K562 (cell line): ENCODE measurements at regions not wholly inside any gene's neighbourhood (a gene's known extent, or its start where the extent isn't known, plus 50 kb on each side); places are given as distances from the start of the nearest gene placed in this dataset.

Experiments used
- ATAC-seq: fragments of 200-7000 bp; cut with Tn5 transposase; 3 replicates; pipeline ENCODE4 v1.9.1; 2020; ENCODE audit warnings: moderate library complexity
- BruUV-seq: library from RNA; stranded (reverse); fragments of 400-500 nt; replicated peaks from 2 replicates; lab custom pipeline; 2021; lab: Mats Ljungman, UMichigan
- CTCF ChIA-PET: fragments of 300-600 bp; formaldehyde crosslinking; extraction: SDS; loops from one replicate; lab custom pipeline; 2021; ENCODE audit warnings: low intra/inter-chr PET ratio; lab: Yijun Ruan, JAX
- POLR2A ChIA-PET: fragments of 300-600, 350-650 bp; sonication (Branson Sonifier 250); formaldehyde crosslinking; extraction: SDS; loops from one replicate; lab custom pipeline; 2021; ENCODE audit warnings: antibody characterized with exemption, inconsistent platforms; lab: Yijun Ruan, JAX
- DNase-seq, 4 experiments: peaks; one replicate each; pipeline versions ENCODE4 v3.0.0 to v3.0.0-alpha.2; 2011 to 2018; ENCODE audit warnings: low spot score in 3 of 4, mixed read lengths in 3 of 4; ENCODE audit errors: extremely low read depth in 1 of 4
- FAIRE-seq: peaks from 2 replicates; lab custom pipeline; 2011; peaks lifted over from hg19 to GRCh38; lab: Jason Lieb, UNC
- H2AFZ ChIP-seq: 2 replicates; pipeline ENCODE4 v1.6.0; 2011; ENCODE audit warnings: low read depth, low read length, control low read depth, inconsistent platforms
- H3K27ac ChIP-seq: fragments of 200-600 bp; 3 replicates; pipeline ENCODE4 v1.8.0; 2011; ENCODE audit warnings: low read depth, mild to moderate bottlenecking, control low read depth, inconsistent platforms, low read length, moderate library complexity, mixed read lengths; ENCODE audit errors: extremely low read depth
- H3K27me3 ChIP-seq, 2 experiments: fragments of 300-600 bp in 1 of 2; 2 replicates in 1 of 2; 3 replicates in 1 of 2; pipeline versions ENCODE4 v1.6.0 to v1.8.0; 2011; ENCODE audit warnings: inconsistent platforms in 2 of 2, low read length in 2 of 2, mild to moderate bottlenecking in 1 of 2, mixed read lengths in 1 of 2, moderate library complexity in 1 of 2; ENCODE audit not compliant: control insufficient read depth in 2 of 2, insufficient read depth in 2 of 2
- H3K36me3 ChIP-seq: fragments of 300-600 bp; 3 replicates; pipeline ENCODE4 v1.8.0; 2011; ENCODE audit warnings: mild to moderate bottlenecking, low read length, inconsistent platforms; ENCODE audit not compliant: control insufficient read depth, insufficient read depth
- H3K4me1 ChIP-seq, 2 experiments: fragments of 200-600 bp in 1 of 2; replicated peaks in 1 of 2; 2 replicates in 1 of 2; 3 replicates in 1 of 2; pipeline versions ENCODE4 v1.5.1 to v1.8.0; 2011; ENCODE audit warnings: inconsistent platforms in 2 of 2, low read length in 2 of 2, mild to moderate bottlenecking in 1 of 2, mixed read lengths in 1 of 2, moderate library complexity in 1 of 2; ENCODE audit not compliant: control insufficient read depth in 2 of 2, insufficient read depth in 2 of 2
- H3K4me2 ChIP-seq: 2 replicates; pipeline ENCODE4 v1.6.1; 2011; ENCODE audit warnings: low read length, control low read depth, inconsistent platforms, mixed read lengths; ENCODE audit not compliant: insufficient read depth
- H3K4me3 ChIP-seq: fragments of 200-600 bp; sonication (generic), shearing (Covaris generic); 2 replicates; pipeline ENCODE4 v1.5.1; 2016; ENCODE audit warnings: control low read depth, inconsistent platforms
- H3K79me2 ChIP-seq: fragments of 200-600 bp; 3 replicates; pipeline ENCODE4 v1.8.0; 2011; ENCODE audit warnings: low read length, inconsistent platforms; ENCODE audit not compliant: control insufficient read depth, insufficient read depth
- H3K9ac ChIP-seq, 2 experiments: 2 replicates each; pipeline versions ENCODE4 v1.6.0 to v1.6.1; 2011; ENCODE audit warnings: low read depth in 2 of 2, low read length in 2 of 2, control low read depth in 1 of 2, inconsistent platforms in 1 of 2, mild to moderate bottlenecking in 1 of 2, mixed read lengths in 1 of 2; ENCODE audit not compliant: insufficient read depth in 1 of 2
- H3K9me1 ChIP-seq: one replicate; pipeline ENCODE4 v1.6.0; 2011; ENCODE audit warnings: inconsistent platforms, mild to moderate bottlenecking, low read length, moderate library complexity; ENCODE audit not compliant: control insufficient read depth, insufficient read depth
- H3K9me3 ChIP-seq: replicated peaks from 2 replicates; pipeline ENCODE4 v1.5.1; 2011; ENCODE audit warnings: low read depth, low read length, inconsistent platforms; ENCODE audit not compliant: control insufficient read depth, insufficient read depth
- H4K20me1 ChIP-seq: replicated peaks from 2 replicates; pipeline ENCODE4 v1.6.1; 2011; ENCODE audit warnings: low read length, inconsistent platforms, mixed read lengths; ENCODE audit not compliant: control insufficient read depth, insufficient read depth
- ARHGAP35 ChIP-seq: fragments of 450-650 bp; IDR thresholded peaks from 2 replicates; pipeline ENCODE4 v1.6.1; 2018; ENCODE audit not compliant: partially characterized antibody
- HMGN3 ChIP-seq: IDR thresholded peaks from 2 replicates; pipeline ENCODE4 v1.6.1; 2011; ENCODE audit warnings: borderline replicate concordance, low read depth, mild to moderate bottlenecking, mixed read lengths, low read length; ENCODE audit not compliant: insufficient read length; ENCODE audit errors: extremely low read depth
- NR2C2 ChIP-seq, 2 experiments: fragments of 200-800 bp in 1 of 2; sonication (Bioruptor generic) in 1 of 2; sonication (generic) in 1 of 2; formaldehyde crosslinking in 1 of 2; IDR thresholded peaks; 2 replicates each; pipeline versions ENCODE4 v1.6.1 to v1.8.0; 2016 to 2022; ENCODE audit warnings: mild to moderate bottlenecking in 1 of 2, missing compliant biosample characterization in 1 of 2, missing genetic modification characterization in 1 of 2, missing genetic modification reagents in 1 of 2
- POLR2AphosphoS5 ChIP-seq: IDR thresholded peaks from 2 replicates; pipeline ENCODE4 v1.6.1; 2011; ENCODE audit warnings: mild to moderate bottlenecking, low read depth, low read length, moderate library complexity; ENCODE audit not compliant: control insufficient read depth, insufficient read depth
- PRPF4 ChIP-seq: fragments of 200-400 bp; formaldehyde crosslinking; IDR thresholded peaks from one replicate; pipeline ENCODE4 v1.6.1; 2017; ENCODE audit warnings: low read length, low read depth, mild to moderate bottlenecking; ENCODE audit not compliant: insufficient read depth, poor library complexity, severe bottlenecking
- RERE ChIP-seq: sonication (generic); formaldehyde crosslinking; IDR thresholded peaks from 2 replicates; pipeline ENCODE4 v1.8.0; 2023; ENCODE audit warnings: missing genetic modification reagents, mild to moderate bottlenecking, borderline replicate concordance
- ZNF146 ChIP-seq: IDR thresholded peaks from one replicate; pipeline ENCODE4 v1.6.1; 2018; ENCODE audit warnings: missing compliant biosample characterization; ENCODE audit not compliant: unreplicated experiment
- ZZZ3 ChIP-seq: fragments of 450-650 bp; IDR thresholded peaks from 2 replicates; pipeline ENCODE4 v1.6.1; 2016; ENCODE audit warnings: antibody characterized with exemption, mild to moderate bottlenecking, moderate library complexity
- WGBS: fragments of 100-300 bp; shearing (Covaris generic); methylation state at CpG from one replicate; pipeline ENCODE4 v1.1.6; 2016; ENCODE audit warnings: low coverage, mixed read lengths; ENCODE audit not compliant: insufficient coverage; ENCODE audit errors: missing lambda C conversion rate; 5-methylcytosine and 5-hydroxymethylcytosine counted together
- in situ Hi-C: fragments of 300-500 bp; cut with MboI; formaldehyde crosslinking; loops from 4 replicates; pipeline ENCODE4 v1.15.0; 2018; ENCODE audit warnings: inconsistent platforms, mixed read lengths
- intact Hi-C: fragments of 100-400 bp; cut with micrococcal nuclease; formaldehyde crosslinking; loops from 2 replicates; pipeline ENCODE4 v1.14.2; 2022

GRCh38 chr1:55367273-55367672 is 152.1 kb upstream of the USP24 start:
- H3K36me3 ChIP-seq = no peaks in the 10 kb centered on the region
- H3K9me1 ChIP-seq = no peaks in the 10 kb centered on the region
- 0% methylated on average over 7 of the region's 7 CpGs for WGBS
- H3K4me2 ChIP-seq = no peak overlapping the region
- no peak overlapping the region for H3K27ac ChIP-seq
- ChIA-PET POLR2A (no interaction called here), CTCF (no interaction called here)
- BruUV-seq = no TSS peak
- no peaks in the 10 kb centered on the region for H3K9me3 ChIP-seq
- no peak for ATAC-seq
- intact Hi-C loops = no loop called here
- no peak overlapping the region for H3K9ac ChIP-seq
- H3K4me3 ChIP-seq = no peak overlapping the region
- DNase-seq = no peak
- no peaks in the 10 kb centered on the region for H3K4me1 ChIP-seq
- no peaks in the 10 kb centered on the region for H3K79me2 ChIP-seq
- no peaks in the 10 kb centered on the region for H4K20me1 ChIP-seq
- FAIRE-seq = no peak
- H2AFZ ChIP-seq = no peak overlapping the region
- TF ChIP-seq RERE (CRISPR knock-in tag) = no peak
- no peak for TF ChIP-seq POLR2AphosphoS5
- TF ChIP-seq ZZZ3 = no peak
- no peak for TF ChIP-seq NR2C2 (CRISPR knock-in tag; IDR thresholded peaks at IDR 0.05)
- no peak for TF ChIP-seq NR2C2 (tag; IDR thresholded peaks at IDR 0.05)
- TF ChIP-seq ZNF146 = no peak
- TF ChIP-seq PRPF4 = no peak
- TF ChIP-seq ARHGAP35 = no peak
- no peak for TF ChIP-seq HMGN3
- peaks cover 0 to 11% of the 10 kb centered on the region in 2 experiments; a peak in 2 of 5 replicates for H3K27me3 ChIP-seq
- in situ Hi-C loops = no loop called here
